ENCODE measurements at regions not wholly inside any gene's neighbourhood (a gene's known extent, or its start where the extent isn't known, plus 50 kb on each side); places are given as distances from the start of the nearest gene placed in this dataset.

DNA sequence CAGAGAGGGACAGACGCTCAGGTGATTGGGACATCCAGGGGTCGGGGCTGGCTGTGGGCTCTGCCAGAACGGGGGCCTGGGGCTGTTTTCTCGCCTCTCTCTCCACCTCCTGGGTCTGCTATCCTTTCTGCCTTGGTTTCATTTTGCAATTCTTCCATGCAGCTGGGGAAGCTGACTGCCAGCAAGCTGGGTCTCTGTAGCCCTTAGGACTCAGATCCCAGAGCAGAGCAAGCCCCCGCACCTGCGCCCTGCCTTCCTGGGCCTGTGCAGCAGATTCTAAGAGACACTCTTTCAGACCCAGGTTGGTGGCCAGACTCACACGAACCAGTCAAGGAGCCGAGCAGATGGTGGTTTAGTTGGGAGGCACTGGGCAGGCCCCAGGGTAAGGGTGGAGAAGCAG is 59.1 kb upstream of the GRPEL1 start:
- DNase-seq, result no peak

DNA sequence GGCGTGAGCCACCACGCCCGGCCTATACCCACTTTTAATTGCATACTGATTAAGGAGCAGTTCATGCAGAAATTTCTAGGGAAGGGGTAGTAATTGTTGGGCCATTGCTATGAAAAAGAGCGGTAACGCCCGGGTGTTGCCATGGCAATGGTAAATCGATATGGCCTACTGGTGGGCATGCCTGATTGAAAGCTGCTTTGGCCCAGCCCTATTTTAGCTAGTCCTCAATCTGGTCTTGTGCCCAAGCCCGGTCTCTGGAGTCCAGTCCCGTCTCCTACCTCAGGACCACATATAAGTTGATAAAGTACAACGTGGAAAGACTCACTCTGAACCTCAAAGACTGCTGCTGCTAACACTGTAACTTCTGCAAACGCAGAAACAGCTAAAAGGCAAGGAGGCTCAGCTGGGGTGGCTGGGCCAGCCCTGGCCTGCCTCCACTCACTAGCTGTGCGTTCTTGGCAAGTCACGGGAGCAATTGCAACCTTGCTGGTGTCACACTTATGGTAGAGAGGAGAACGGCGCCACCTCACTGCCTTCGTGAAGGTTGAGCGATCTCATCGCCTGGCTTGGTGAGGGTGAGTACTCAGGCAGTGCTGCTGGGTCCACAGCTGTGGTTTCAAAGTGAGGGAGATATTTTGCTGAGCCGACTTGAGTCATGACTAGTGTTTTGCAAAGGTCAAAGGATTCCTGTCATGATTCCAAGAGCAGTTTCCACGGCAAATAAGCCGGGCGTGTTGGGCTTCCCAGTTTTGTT is 57.0 kb upstream of the GRPEL1 start:
- peak; percentile 68 for DNase-seq

DNA sequence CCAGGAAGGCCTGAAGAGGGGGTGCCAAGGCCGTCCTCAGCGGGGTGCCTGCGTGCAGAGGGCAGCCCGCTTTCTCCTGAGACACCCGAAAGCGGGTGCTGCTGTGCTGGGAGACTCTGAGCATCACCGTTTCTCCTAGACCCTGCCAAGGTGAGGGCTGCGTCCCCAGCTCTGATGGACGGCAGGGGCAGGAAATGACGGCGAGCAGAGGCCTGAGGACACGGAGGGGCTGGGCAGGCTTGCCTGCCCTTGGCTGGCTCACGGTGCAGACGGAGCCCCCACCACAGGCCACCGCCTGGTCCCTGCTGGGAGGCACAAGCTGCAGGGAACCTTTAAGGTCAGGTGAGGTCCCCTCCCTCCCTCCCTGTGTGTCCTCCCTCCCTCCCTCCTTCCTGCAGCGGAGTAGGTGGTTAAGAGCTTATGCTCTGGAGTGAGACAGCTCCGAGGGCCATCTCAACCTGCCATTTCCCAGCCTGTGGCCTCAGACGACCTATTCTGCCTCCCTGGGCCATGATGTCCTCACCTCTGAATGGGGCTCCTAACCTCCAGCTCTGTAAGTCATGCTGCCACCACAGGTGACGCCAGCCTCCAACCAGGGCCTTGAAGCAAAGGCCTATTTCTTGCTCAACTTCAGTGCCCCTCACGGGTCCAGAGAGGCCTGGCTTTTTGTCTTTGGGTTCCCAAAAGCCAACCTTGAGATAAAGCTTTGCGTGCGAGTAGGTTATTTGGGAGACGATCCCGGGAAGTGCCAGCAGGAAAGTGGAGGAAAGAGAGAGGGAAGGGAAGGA is 54.2 kb upstream of the GRPEL1 start:
- no peak for DNase-seq

DNA sequence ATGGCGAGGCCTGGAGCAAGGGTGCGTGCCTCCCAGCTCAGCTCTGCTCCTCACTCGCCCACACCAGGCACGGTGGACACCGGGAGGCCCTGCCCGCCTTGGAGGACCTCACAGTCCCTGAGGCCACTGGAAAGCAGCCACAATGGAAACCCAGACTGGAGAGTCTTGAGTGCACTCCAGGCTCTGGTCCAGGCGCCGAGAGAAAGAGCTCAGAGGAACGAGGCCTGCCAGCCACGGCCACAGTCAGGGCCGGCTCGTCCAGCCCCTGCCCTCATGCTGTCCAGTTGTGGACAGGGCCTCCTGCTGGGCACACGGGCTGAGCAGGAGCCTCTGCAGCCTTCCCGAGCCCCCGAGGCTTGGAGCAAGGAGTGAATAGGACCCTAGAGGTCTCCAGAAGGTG is 53.3 kb upstream of the GRPEL1 start:
- DNase-seq, result no peak

DNA sequence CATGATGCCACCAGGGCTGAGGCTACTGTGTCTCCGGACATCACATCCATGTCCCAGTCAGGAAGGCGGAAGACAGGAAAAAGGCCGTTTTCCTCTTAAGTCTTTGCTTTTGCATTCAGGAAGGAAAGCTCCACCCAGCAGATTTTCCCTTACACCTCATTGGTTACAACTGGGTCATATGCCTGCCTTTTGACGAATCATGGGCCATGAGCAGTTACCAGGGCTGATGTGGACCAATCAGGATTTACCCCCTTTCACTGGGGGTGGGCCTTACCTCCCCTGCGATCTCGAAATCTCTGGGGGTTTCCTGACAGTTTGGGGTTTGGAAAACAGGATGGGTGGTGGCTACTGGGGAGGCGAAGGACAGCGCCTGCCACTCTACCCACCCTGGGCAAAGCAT is 52.5 kb upstream of the GRPEL1 start:
- DNase-seq, result no peak

GRCh38 chr4:7118013-7118832 is 50.4 kb upstream of the GRPEL1 start:
- no peak for DNase-seq
